K562 (cell line): ENCODE measurements at regions not wholly inside any gene's neighbourhood (a gene's known extent, or its start where the extent isn't known, plus 50 kb on each side); places are given as distances from the start of the nearest gene placed in this dataset.

Experiments
- ATAC-seq: fragments of 200-7000 bp; cut with Tn5 transposase; 3 replicates; pipeline ENCODE4 v1.9.1; 2020; ENCODE audit warnings: moderate library complexity
- BruUV-seq: library from RNA; stranded (reverse); fragments of 400-500 nt; replicated peaks from 2 replicates; lab custom pipeline; 2021; lab: Mats Ljungman, UMichigan
- CTCF ChIA-PET: fragments of 300-600 bp; formaldehyde crosslinking; extraction: SDS; loops from one replicate; lab custom pipeline; 2021; ENCODE audit warnings: low intra/inter-chr PET ratio; lab: Yijun Ruan, JAX
- POLR2A ChIA-PET: fragments of 300-600, 350-650 bp; sonication (Branson Sonifier 250); formaldehyde crosslinking; extraction: SDS; loops from one replicate; lab custom pipeline; 2021; ENCODE audit warnings: antibody characterized with exemption, inconsistent platforms; lab: Yijun Ruan, JAX
- DNase-seq, 4 experiments: peaks; one replicate each; pipeline versions ENCODE4 v3.0.0 to v3.0.0-alpha.2; 2011 to 2018; ENCODE audit warnings: low spot score in 3 of 4, mixed read lengths in 3 of 4; ENCODE audit errors: extremely low read depth in 1 of 4
- FAIRE-seq: peaks from 2 replicates; lab custom pipeline; 2011; peaks lifted over from hg19 to GRCh38; lab: Jason Lieb, UNC
- H2AFZ ChIP-seq: 2 replicates; pipeline ENCODE4 v1.6.0; 2011; ENCODE audit warnings: low read depth, low read length, control low read depth, inconsistent platforms
- H3K27ac ChIP-seq: fragments of 200-600 bp; 3 replicates; pipeline ENCODE4 v1.8.0; 2011; ENCODE audit warnings: low read depth, mild to moderate bottlenecking, control low read depth, inconsistent platforms, low read length, moderate library complexity, mixed read lengths; ENCODE audit errors: extremely low read depth
- H3K27me3 ChIP-seq, 2 experiments: fragments of 300-600 bp in 1 of 2; 2 replicates in 1 of 2; 3 replicates in 1 of 2; pipeline versions ENCODE4 v1.6.0 to v1.8.0; 2011; ENCODE audit warnings: inconsistent platforms in 2 of 2, low read length in 2 of 2, mild to moderate bottlenecking in 1 of 2, mixed read lengths in 1 of 2, moderate library complexity in 1 of 2; ENCODE audit not compliant: control insufficient read depth in 2 of 2, insufficient read depth in 2 of 2
- H3K36me3 ChIP-seq: fragments of 300-600 bp; 3 replicates; pipeline ENCODE4 v1.8.0; 2011; ENCODE audit warnings: mild to moderate bottlenecking, low read length, inconsistent platforms; ENCODE audit not compliant: control insufficient read depth, insufficient read depth
- H3K4me1 ChIP-seq, 2 experiments: fragments of 200-600 bp in 1 of 2; replicated peaks in 1 of 2; 2 replicates in 1 of 2; 3 replicates in 1 of 2; pipeline versions ENCODE4 v1.5.1 to v1.8.0; 2011; ENCODE audit warnings: inconsistent platforms in 2 of 2, low read length in 2 of 2, mild to moderate bottlenecking in 1 of 2, mixed read lengths in 1 of 2, moderate library complexity in 1 of 2; ENCODE audit not compliant: control insufficient read depth in 2 of 2, insufficient read depth in 2 of 2
- H3K4me2 ChIP-seq: 2 replicates; pipeline ENCODE4 v1.6.1; 2011; ENCODE audit warnings: low read length, control low read depth, inconsistent platforms, mixed read lengths; ENCODE audit not compliant: insufficient read depth
- H3K4me3 ChIP-seq: fragments of 200-600 bp; sonication (generic), shearing (Covaris generic); 2 replicates; pipeline ENCODE4 v1.5.1; 2016; ENCODE audit warnings: control low read depth, inconsistent platforms
- H3K79me2 ChIP-seq: fragments of 200-600 bp; 3 replicates; pipeline ENCODE4 v1.8.0; 2011; ENCODE audit warnings: low read length, inconsistent platforms; ENCODE audit not compliant: control insufficient read depth, insufficient read depth
- H3K9ac ChIP-seq, 2 experiments: 2 replicates each; pipeline versions ENCODE4 v1.6.0 to v1.6.1; 2011; ENCODE audit warnings: low read depth in 2 of 2, low read length in 2 of 2, control low read depth in 1 of 2, inconsistent platforms in 1 of 2, mild to moderate bottlenecking in 1 of 2, mixed read lengths in 1 of 2; ENCODE audit not compliant: insufficient read depth in 1 of 2
- H3K9me1 ChIP-seq: one replicate; pipeline ENCODE4 v1.6.0; 2011; ENCODE audit warnings: inconsistent platforms, mild to moderate bottlenecking, low read length, moderate library complexity; ENCODE audit not compliant: control insufficient read depth, insufficient read depth
- H3K9me3 ChIP-seq: replicated peaks from 2 replicates; pipeline ENCODE4 v1.5.1; 2011; ENCODE audit warnings: low read depth, low read length, inconsistent platforms; ENCODE audit not compliant: control insufficient read depth, insufficient read depth
- H4K20me1 ChIP-seq: replicated peaks from 2 replicates; pipeline ENCODE4 v1.6.1; 2011; ENCODE audit warnings: low read length, inconsistent platforms, mixed read lengths; ENCODE audit not compliant: control insufficient read depth, insufficient read depth
- MAFK ChIP-seq: IDR thresholded peaks from 2 replicates; pipeline ENCODE4 v1.6.1; 2011; ENCODE audit warnings: low read length, improper control_type of control experiment
- MCM3 ChIP-seq: fragments of 450-650 bp; IDR thresholded peaks from 2 replicates; pipeline ENCODE4 v1.6.1; 2016
- ZNF224 ChIP-seq: sonication (generic); formaldehyde crosslinking; IDR thresholded peaks from 2 replicates; pipeline ENCODE4 v1.8.0; 2022; ENCODE audit warnings: mild to moderate bottlenecking, missing genetic modification reagents
- WGBS: fragments of 100-300 bp; shearing (Covaris generic); methylation state at CpG from one replicate; pipeline ENCODE4 v1.1.6; 2016; ENCODE audit warnings: low coverage, mixed read lengths; ENCODE audit not compliant: insufficient coverage; ENCODE audit errors: missing lambda C conversion rate; 5-methylcytosine and 5-hydroxymethylcytosine counted together
- in situ Hi-C: fragments of 300-500 bp; cut with MboI; formaldehyde crosslinking; loops from 4 replicates; pipeline ENCODE4 v1.15.0; 2018; ENCODE audit warnings: inconsistent platforms, mixed read lengths
- intact Hi-C: fragments of 100-400 bp; cut with micrococcal nuclease; formaldehyde crosslinking; loops from 2 replicates; pipeline ENCODE4 v1.14.2; 2022
- TF ChIP-seq, protein P1 (sequence below), 3 experiments: IDR thresholded peaks in 2 of 3; conservative IDR thresholded peaks in 1 of 3; 2 replicates each; pipeline ENCODE4 v1.5.1; 2011 to 2012; ENCODE audit warnings: low read length in 3 of 3, mild to moderate bottlenecking in 3 of 3, control low read depth in 2 of 3, improper control_type of control experiment in 1 of 3, inconsistent platforms in 1 of 3, low read depth in 1 of 3, mixed read lengths in 1 of 3, moderate library complexity in 1 of 3; ENCODE audit not compliant: insufficient read depth in 2 of 3

DNA sequence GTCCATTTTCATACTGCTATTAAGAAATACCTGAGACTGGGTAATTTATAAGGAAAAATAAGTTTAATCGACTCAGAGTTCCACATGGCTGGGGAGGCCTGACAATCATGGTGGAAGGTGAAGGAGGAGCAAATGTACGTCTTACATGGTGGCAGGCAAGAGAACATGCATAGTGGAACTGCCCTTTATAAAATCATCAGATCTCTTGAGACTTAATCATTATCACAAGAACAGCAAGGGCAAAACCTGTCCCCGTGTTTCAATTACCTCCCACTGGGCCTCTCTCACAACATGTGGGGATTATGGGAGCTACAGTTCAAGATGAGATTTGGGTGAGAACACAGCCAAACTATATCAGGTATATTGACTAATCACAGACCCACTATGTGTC lies 370.2 kb upstream of the USP24 start:
- 0% methylated on average over 3 of the region's 3 CpGs for WGBS
- H3K9me1 ChIP-seq: no peaks in the 10 kb centered on the region
- H4K20me1 ChIP-seq: no peaks in the 10 kb centered on the region
- ATAC-seq (no peak), DNase-seq (no peak), FAIRE-seq (no peak)
- ChIA-PET POLR2A (interaction anchor here (0.6 to 1.1 kb wide), 2 partner anchors 14 to 72 kb away, joined by 3 read pairs; no protein-coding TSS in a partner anchor), CTCF (no interaction called here)
- TF ChIP-seq MAFK: no peak
- no peaks in the 10 kb centered on the region for H3K79me2 ChIP-seq
- in situ Hi-C loops (no loop called here), intact Hi-C loops (no loop called here)
- H3K27ac ChIP-seq: no peak overlapping the region
- H3K4me1 ChIP-seq: no peaks in the 10 kb centered on the region
- H3K4me2 ChIP-seq: no peak overlapping the region
- no peak overlapping the region for H3K9ac ChIP-seq
- H3K4me3 ChIP-seq: no peak overlapping the region
- no peaks in the 10 kb centered on the region for H3K27me3 ChIP-seq
- BruUV-seq: no TSS peak
- no peaks in the 10 kb centered on the region for H3K9me3 ChIP-seq
- H2AFZ ChIP-seq: no peak overlapping the region
- H3K36me3 ChIP-seq: no peaks in the 10 kb centered on the region

DNA sequence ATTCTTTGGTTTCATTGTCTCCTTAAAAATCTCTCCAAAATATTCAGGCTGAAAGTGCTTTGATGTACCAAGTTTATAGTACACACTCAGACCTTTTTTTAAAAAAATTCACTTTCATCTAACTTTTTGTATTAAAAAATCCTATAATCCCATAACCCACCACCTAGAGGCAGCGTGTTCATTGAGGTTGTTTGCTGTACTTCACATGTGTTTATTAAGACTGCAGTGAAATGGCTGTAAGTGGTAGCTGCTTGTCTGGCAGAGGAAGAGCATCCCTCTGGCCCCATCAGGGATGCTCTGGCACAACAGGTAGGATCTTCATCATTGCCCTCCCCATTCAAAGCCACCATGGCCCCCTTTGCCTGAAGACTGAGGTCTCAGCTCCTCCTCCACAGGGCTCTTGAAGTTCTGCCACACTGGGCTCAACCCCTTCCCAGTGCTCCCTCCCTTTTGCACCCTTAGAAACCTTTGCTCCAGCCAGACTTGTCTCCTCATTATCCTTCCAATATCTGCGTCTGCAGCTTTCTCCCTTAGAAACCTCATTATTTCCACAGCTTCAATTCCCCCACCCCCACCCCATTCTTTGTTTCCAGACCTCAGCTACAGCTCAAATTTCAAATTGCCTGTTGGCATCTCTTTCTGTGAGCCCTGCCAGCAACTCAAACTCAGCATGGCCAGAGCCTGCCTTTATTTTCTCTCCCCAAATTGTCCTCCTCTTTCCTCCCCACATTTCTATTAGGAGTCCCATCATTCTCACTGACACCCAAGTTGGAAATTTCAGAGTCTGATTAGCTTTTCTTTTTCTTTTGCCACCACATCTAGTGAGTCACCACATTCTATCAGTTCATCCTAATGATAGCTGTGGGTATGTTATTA lies 369.6 kb upstream of the USP24 start:
- CTCF ChIA-PET: no interaction called here
- Histone ChIP-seq H3K27me3 (no peaks in the 10 kb centered on the region), H3K9ac (no peak overlapping the region), H3K36me3 (no peaks in the 10 kb centered on the region), H4K20me1 (no peaks in the 10 kb centered on the region), H2AFZ (no peak overlapping the region), H3K9me3 (no peaks in the 10 kb centered on the region), H3K27ac (no peak overlapping the region), H3K4me1 (no peaks in the 10 kb centered on the region), H3K9me1 (no peaks in the 10 kb centered on the region)
- no peak for ATAC-seq
- WGBS: 0% methylated on average over 2 of the region's 2 CpGs
- BruUV-seq: no TSS peak
- POLR2A ChIA-PET: interaction anchor here (0.5 to 1.1 kb wide), 3 partner anchors 13 to 72 kb away, joined by 3 read pairs; no protein-coding TSS in a partner anchor
- intact Hi-C loops: no loop called here
- in situ Hi-C loops: no loop called here
- TF ChIP-seq, protein P1, sequence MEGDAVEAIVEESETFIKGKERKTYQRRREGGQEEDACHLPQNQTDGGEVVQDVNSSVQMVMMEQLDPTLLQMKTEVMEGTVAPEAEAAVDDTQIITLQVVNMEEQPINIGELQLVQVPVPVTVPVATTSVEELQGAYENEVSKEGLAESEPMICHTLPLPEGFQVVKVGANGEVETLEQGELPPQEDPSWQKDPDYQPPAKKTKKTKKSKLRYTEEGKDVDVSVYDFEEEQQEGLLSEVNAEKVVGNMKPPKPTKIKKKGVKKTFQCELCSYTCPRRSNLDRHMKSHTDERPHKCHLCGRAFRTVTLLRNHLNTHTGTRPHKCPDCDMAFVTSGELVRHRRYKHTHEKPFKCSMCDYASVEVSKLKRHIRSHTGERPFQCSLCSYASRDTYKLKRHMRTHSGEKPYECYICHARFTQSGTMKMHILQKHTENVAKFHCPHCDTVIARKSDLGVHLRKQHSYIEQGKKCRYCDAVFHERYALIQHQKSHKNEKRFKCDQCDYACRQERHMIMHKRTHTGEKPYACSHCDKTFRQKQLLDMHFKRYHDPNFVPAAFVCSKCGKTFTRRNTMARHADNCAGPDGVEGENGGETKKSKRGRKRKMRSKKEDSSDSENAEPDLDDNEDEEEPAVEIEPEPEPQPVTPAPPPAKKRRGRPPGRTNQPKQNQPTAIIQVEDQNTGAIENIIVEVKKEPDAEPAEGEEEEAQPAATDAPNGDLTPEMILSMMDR (IDR thresholded peaks at IDR 0.05 in 2 of 3, conservative IDR thresholded peaks at IDR 0.05 in 1 of 3; ENCODE audit: insufficient read depth in 2 of 3, low read depth in 1 of 3, low read length in 3 of 3): peak in 1 of 3 experiments; percentile 9; a peak in 1 of 6 replicates
- TF ChIP-seq ZNF224 (CRISPR knock-in tag) (no peak), MCM3 (no peak)
- TF ChIP-seq, all 486 proteins: peak for 1
- Histone ChIP-seq H3K4me3 (no peak overlapping the region), H3K79me2 (no peaks in the 10 kb centered on the region), H3K4me2 (no peak overlapping the region)
- FAIRE-seq (no peak), DNase-seq (no peak)
